IPS DF 4.7 (cell line): ENCODE measurements at regions not wholly inside any gene's neighbourhood (a gene's known extent, or its start where the extent isn't known, plus 50 kb on each side); places are given as distances from the start of the nearest gene placed in this dataset.

Experiments
- DNase-seq: peaks from one replicate; pipeline ENCODE4 v3.0.0-alpha.2; 2013; ENCODE audit warnings: low spot score; ENCODE audit errors: extremely low read depth

- DNase-seq = no peak
Measured at GRCh38 chr20:47883186-47883585, 97.9 kb upstream of the SULF2 start.

GRCh38 chr20:47879771-47880170, 94.5 kb upstream of the SULF2 start:
- no peak for DNase-seq

- DNase-seq = no peak
Measured at GRCh38 chr20:47878601-47879027, 93.3 kb upstream of the SULF2 start.

- DNase-seq = no peak
Measured at GRCh38 chr20:47876311-47877088, 91.2 kb upstream of the SULF2 start.

- DNase-seq = no peak
Measured at GRCh38 chr20:47875297-47876025, 90.2 kb upstream of the SULF2 start.

GRCh38 chr20:47872341-47872740, 87.1 kb upstream of the SULF2 start:
- DNase-seq = no peak

- DNase-seq = no peak
Measured at GRCh38 chr20:47870475-47870874, 85.2 kb upstream of the SULF2 start.

GRCh38 chr20:47868744-47869143, 83.5 kb upstream of the SULF2 start:
- no peak for DNase-seq

- no peak for DNase-seq
Measured at GRCh38 chr20:47868236-47868635, 83.0 kb upstream of the SULF2 start.

GRCh38 chr20:47867831-47868230, 82.5 kb upstream of the SULF2 start:
- no peak for DNase-seq

GRCh38 chr20:47866480-47866879, 81.2 kb upstream of the SULF2 start:
- no peak for DNase-seq

GRCh38 chr20:47865912-47866311, 80.6 kb upstream of the SULF2 start:
- no peak for DNase-seq

- DNase-seq = no peak
Measured at GRCh38 chr20:47865451-47865850, 80.2 kb upstream of the SULF2 start.

- no peak for DNase-seq
Measured at GRCh38 chr20:47863981-47864380, 78.7 kb upstream of the SULF2 start.

- DNase-seq = no peak
Measured at GRCh38 chr20:47863315-47863965, 78.2 kb upstream of the SULF2 start.

GRCh38 chr20:47862574-47863240, 77.4 kb upstream of the SULF2 start:
- no peak for DNase-seq

- no peak for DNase-seq
Measured at GRCh38 chr20:47861116-47861515, 75.8 kb upstream of the SULF2 start.

- no peak for DNase-seq
Measured at GRCh38 chr20:47860049-47860830, 75.0 kb upstream of the SULF2 start.

GRCh38 chr20:47859278-47859677, 74.0 kb upstream of the SULF2 start:
- DNase-seq = no peak

- no peak for DNase-seq
Measured at GRCh38 chr20:47857569-47858464, 72.5 kb upstream of the SULF2 start.
